Activated T-helper 17 cell treated with anti-CD3 and anti-CD28 coated beads, Interleukin-2, amount 50 U/mL, for 72 hours (primary cell): ENCODE measurements at regions not wholly inside any gene's neighbourhood (a gene's known extent, or its start where the extent isn't known, plus 50 kb on each side); places are given as distances from the start of the nearest gene placed in this dataset.

Experiments
- ATAC-seq: fragments of 150-1000 bp; cut with Tn5 transposase; replicated peaks from 2 replicates; pipeline ENCODE4 v1.10.0; 2021; ENCODE audit warnings: mild to moderate bottlenecking, moderate library complexity
- H3K27ac Mint-ChIP-seq: one replicate; pipeline ENCODE4 v1.8.0; 2022; ENCODE audit warnings: mixed read lengths
- H3K27me3 Mint-ChIP-seq: one replicate; pipeline ENCODE4 v1.8.0; 2022; ENCODE audit warnings: mixed read lengths
- H3K36me3 Mint-ChIP-seq: one replicate; pipeline ENCODE4 v1.8.0; 2022; ENCODE audit warnings: low read depth, mild to moderate bottlenecking, mixed read lengths
- H3K4me1 Mint-ChIP-seq: one replicate; pipeline ENCODE4 v1.8.0; 2022; ENCODE audit warnings: mixed read lengths
- H3K4me3 Mint-ChIP-seq: one replicate; pipeline ENCODE4 v1.8.0; 2022; ENCODE audit warnings: mild to moderate bottlenecking, mixed read lengths
- H3K9me3 Mint-ChIP-seq: one replicate; pipeline ENCODE4 v1.8.0; 2022; ENCODE audit warnings: mixed read lengths

DNA sequence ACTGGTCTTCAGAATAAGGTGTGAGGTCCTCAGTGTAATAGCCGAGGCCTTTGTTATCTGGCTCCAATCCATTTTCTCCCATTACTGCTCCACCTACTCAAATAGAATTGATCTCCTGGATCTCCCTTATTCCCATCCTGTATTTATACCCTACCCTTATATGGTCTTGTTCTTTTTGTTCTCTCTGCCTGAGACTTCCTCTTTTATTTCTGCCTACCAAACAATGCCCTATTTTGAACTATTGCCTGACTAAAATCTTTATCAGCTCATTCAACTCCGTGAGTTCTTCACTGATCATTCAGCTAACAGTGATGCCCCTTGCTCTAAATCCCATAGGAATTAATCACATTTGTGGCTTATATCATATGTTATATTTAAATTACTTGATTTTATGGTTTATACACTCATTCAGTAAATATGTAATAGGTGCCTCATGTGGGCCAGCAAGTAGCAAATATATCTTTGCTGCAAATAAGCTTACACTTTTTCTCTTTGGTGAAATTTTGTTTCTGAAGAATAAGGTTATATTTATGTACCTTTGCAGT is 417.5 kb upstream of the MEF2C start:
- ATAC-seq, result no peak
- Mint-ChIP-seq H3K4me1 (no peaks in the 10 kb centered on the region), H3K4me3 (no peak overlapping the region), H3K27ac (no peak overlapping the region), H3K36me3 (no peaks in the 10 kb centered on the region), H3K9me3 (peaks cover 4% of the 10 kb centered on the region), H3K27me3 (no peaks in the 10 kb centered on the region)

DNA sequence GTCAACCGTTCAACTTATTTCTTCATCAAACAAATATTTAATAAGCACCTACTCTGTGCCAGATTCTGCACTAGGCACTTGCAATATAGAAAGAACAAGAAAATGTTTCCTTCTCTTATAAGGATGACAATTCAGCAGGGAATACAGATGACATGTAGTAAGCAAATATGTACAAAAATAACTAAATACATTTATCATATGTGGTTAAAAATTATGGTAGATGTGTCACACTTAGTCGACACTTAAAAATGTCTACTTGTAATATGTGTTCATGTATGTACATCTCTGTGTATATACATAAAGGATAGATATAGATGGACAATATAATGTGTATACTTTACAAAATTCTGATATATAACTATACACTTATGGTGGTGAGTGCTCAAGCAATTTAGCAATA is 417.0 kb upstream of the MEF2C start:
- H3K27me3 Mint-ChIP-seq, result no peaks in the 10 kb centered on the region
- H3K9me3 Mint-ChIP-seq, result peaks cover 4% of the 10 kb centered on the region
- no peak for ATAC-seq
- no peaks in the 10 kb centered on the region for H3K4me1 Mint-ChIP-seq
- H3K4me3 Mint-ChIP-seq, result no peak overlapping the region
- H3K36me3 Mint-ChIP-seq, result no peaks in the 10 kb centered on the region
- no peak overlapping the region for H3K27ac Mint-ChIP-seq

DNA sequence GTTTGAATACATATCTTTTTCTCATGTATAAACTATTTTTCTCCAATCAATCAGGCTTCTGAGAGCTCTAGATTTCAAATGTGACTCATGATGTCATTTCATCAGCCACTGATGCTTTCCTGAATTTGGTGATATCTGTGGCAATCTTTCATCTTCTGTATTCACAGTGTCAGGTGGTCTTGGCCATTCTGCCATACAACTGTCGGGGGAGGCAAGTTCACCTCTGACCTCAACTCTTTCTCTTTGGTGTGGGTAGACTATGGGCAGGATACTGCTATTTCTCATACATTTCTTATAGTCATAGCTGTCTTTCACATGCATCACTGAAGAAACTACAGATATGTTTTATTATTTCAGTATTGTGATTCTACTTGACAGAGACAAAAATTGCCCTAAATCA is 414.1 kb upstream of the MEF2C start:
- Mint-ChIP-seq H3K36me3 (no peaks in the 10 kb centered on the region), H3K27ac (no peak overlapping the region), H3K4me1 (no peaks in the 10 kb centered on the region), H3K27me3 (no peaks in the 10 kb centered on the region), H3K4me3 (no peak overlapping the region), H3K9me3 (peaks cover 4% of the 10 kb centered on the region)
- no peak for ATAC-seq

DNA sequence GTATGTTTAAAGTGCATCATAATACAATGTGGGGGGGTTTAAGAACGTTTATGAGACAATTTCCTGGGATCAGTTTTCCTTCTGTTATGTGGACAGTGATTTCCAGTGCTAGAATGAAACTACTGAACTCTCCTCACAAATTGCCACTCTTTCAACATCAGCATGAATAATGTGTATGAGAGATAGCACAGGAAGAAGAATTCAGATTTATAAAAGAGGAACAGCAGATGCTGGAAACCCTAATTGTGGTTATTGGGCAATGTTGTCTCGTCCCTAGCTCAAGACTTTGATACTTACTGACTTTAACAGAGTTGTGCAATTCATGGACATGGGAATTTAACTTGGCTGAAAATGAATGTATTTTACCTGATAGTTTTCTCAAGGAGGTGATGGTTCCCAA is 410.8 kb upstream of the MEF2C start:
- H3K9me3 Mint-ChIP-seq, result peaks cover 3% of the 10 kb centered on the region
- ATAC-seq, result no peak
- no peaks in the 10 kb centered on the region for H3K36me3 Mint-ChIP-seq
- H3K4me1 Mint-ChIP-seq, result no peaks in the 10 kb centered on the region
- H3K27ac Mint-ChIP-seq, result no peak overlapping the region
- H3K27me3 Mint-ChIP-seq, result no peaks in the 10 kb centered on the region
- no peak overlapping the region for H3K4me3 Mint-ChIP-seq

DNA sequence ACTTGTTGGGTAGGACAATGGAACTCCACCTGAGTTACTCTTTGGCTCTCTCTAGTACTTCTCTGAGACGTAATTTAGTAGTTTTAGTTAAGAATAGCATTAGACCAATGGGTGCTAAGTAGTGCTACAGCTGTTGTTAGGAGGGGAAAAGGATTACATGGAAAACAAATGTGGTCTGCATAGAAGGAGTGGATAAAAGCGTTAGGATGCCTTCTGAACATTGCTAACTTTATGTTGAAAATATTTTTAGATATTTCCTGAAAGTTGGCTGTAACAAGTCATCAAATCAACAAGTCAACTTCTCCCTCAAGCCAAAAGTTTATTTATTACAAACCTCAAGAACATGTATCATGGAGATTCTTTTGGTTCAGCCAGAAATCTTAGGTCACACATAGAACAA is 409.5 kb upstream of the MEF2C start:
- H3K4me1 Mint-ChIP-seq, result no peaks in the 10 kb centered on the region
- H3K4me3 Mint-ChIP-seq, result no peak overlapping the region
- H3K27ac Mint-ChIP-seq, result no peak overlapping the region
- no peak for ATAC-seq
- H3K36me3 Mint-ChIP-seq, result no peaks in the 10 kb centered on the region
- peaks cover 3% of the 10 kb centered on the region for H3K9me3 Mint-ChIP-seq
- no peaks in the 10 kb centered on the region for H3K27me3 Mint-ChIP-seq

DNA sequence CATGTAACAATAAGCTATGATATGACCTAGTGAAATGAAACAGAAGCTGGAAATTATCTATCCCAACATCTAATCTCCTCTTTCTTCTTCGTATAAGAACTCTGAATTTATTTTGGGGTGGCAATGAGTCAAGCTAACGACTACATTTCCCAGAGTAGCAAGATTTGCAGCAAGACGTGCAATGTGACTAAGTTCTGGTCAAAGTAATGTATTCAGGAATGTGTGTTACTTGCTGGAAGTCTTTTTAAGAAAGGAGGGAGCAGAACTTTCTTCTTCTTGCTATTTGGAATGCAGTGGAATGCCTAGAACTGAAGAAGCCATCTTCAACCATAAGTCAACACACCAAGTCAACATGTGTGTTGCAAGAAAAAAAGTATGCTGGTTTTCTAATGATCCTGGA is 406.6 kb upstream of the MEF2C start:
- H3K4me3 Mint-ChIP-seq, result no peak overlapping the region
- no peaks in the 10 kb centered on the region for H3K36me3 Mint-ChIP-seq
- H3K9me3 Mint-ChIP-seq, result peaks cover 3% of the 10 kb centered on the region
- no peak for ATAC-seq
- H3K27me3 Mint-ChIP-seq, result no peaks in the 10 kb centered on the region
- H3K27ac Mint-ChIP-seq, result no peak overlapping the region
- H3K4me1 Mint-ChIP-seq, result no peaks in the 10 kb centered on the region

DNA sequence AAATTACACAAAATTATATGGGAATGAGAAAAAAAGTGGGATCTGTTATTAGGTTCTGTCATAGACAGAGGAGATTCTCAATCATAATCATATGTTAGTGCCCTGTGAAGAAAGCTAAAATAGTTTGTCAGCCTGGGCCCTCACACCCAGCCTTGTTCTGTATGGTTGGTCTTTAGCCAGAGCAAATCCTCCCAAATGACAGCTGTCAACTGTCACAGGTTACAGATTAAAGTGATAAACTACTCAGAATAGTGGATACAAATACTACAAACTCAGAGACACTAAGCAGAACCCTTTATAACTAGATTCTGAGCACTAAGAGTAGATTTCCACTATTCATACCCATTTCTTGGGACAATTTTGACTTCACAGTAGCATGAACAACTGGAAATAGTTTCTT is 405.0 kb upstream of the MEF2C start:
- peaks cover 3% of the 10 kb centered on the region for H3K9me3 Mint-ChIP-seq
- ATAC-seq, result no peak
- no peaks in the 10 kb centered on the region for H3K36me3 Mint-ChIP-seq
- no peaks in the 10 kb centered on the region for H3K27me3 Mint-ChIP-seq
- no peak overlapping the region for H3K4me3 Mint-ChIP-seq
- no peaks in the 10 kb centered on the region for H3K4me1 Mint-ChIP-seq
- H3K27ac Mint-ChIP-seq, result no peak overlapping the region

DNA sequence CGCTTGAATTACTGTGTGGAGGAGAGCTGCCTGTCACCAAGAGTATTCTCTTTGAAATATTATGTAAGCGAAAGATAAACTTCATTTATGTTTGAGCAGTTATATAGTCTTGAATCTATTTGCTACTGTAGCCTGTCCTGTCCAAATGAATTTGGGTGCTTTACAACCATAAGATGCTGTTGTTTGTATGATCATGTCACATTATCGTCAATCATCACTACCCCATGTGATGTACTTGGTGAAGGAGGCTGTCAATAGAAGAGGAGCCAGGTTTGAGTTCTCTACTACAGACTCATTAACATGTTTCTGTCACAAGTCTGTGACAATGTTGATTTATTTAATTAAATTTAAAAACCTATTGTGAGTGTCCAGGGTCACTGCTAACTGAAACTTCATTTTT is 403.3 kb upstream of the MEF2C start:
- no peaks in the 10 kb centered on the region for H3K4me1 Mint-ChIP-seq
- no peaks in the 10 kb centered on the region for H3K27me3 Mint-ChIP-seq
- H3K9me3 Mint-ChIP-seq, result peaks cover 3% of the 10 kb centered on the region
- H3K4me3 Mint-ChIP-seq, result no peak overlapping the region
- no peak overlapping the region for H3K27ac Mint-ChIP-seq
- ATAC-seq, result no peak
- H3K36me3 Mint-ChIP-seq, result no peaks in the 10 kb centered on the region

DNA sequence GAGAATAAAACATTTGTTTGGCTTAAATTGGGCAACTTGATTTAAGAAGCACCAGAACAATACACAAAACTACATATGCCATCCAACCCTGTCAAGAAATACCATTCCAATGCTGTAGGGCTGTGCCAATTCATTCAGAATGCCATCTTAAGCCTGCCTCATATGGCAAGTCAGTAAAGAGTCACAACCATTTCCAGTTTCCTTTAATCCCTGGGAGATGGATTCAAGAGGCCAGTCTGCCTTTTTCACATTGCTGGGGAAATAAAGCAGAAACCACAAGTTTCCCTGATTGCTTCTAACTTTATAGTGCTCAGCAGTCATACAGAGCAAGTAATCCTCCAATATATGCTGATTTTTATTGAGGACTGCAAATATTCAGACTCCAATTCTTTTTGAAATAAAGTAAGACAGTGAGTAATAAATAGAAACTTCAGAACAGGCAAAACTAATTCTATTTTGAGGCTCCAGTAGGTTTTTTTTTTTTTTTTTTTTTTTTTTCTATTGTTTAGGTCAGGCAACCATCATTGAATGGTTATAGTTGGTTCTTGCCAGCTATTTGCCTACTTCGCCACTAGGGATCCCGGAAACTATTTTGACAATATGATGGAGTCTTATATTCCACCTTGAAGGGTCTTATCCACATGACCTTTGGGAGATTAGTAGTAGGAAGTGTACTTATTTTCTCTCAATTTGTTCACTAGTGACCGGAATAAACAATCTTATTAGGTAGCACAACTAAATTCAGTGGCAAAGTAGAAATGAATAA is 400.9 kb upstream of the MEF2C start:
- ATAC-seq, result no peak
- no peaks in the 10 kb centered on the region for H3K4me1 Mint-ChIP-seq
- no peaks in the 10 kb centered on the region for H3K27me3 Mint-ChIP-seq
- H3K9me3 Mint-ChIP-seq, result no peaks in the 10 kb centered on the region
- no peak overlapping the region for H3K4me3 Mint-ChIP-seq
- no peak overlapping the region for H3K27ac Mint-ChIP-seq
- H3K36me3 Mint-ChIP-seq, result no peaks in the 10 kb centered on the region

DNA sequence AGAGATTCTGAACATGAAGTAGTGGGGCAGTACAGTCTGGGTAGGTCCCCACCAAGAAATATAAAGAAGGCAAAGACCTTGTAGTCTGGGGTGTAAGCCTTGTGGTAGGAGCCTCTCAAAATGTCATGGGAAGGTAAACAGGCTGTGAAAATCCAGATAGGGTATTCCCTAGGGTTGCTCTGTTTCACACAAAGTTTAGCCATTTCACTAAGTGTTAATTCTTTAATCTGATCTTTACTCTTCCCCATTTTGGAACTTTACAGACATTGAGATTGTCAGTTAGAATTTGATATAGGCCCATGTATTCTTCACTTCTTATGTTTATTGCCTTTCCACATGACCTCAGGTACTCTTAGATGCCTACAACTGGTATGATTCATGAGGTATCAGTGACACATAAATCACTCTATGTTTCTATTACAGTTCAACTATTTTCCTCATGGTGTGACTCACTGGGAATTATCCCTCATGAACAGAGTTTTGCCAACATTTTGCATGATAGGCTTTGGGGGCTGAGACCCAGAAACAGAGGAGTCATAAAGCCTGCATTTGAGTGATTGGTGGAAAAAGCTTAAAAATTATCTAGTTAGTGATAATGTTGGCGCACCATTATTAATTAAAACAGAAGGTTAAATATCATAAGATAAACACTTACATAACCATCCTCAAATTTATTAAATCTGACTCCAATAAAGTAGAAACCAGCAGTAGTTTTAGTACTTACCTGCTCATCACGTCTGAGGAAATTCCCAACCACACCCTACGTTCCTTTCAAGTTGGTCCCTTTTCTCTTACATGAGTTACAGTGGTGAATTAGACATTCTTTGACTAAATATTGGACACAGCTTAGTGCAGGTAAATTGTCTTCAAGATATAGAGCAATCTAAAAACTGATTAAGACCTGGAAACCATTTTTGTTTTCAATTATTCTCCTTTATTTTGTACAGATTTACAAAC is 399.8 kb upstream of the MEF2C start:
- H3K4me1 Mint-ChIP-seq, result no peaks in the 10 kb centered on the region

DNA sequence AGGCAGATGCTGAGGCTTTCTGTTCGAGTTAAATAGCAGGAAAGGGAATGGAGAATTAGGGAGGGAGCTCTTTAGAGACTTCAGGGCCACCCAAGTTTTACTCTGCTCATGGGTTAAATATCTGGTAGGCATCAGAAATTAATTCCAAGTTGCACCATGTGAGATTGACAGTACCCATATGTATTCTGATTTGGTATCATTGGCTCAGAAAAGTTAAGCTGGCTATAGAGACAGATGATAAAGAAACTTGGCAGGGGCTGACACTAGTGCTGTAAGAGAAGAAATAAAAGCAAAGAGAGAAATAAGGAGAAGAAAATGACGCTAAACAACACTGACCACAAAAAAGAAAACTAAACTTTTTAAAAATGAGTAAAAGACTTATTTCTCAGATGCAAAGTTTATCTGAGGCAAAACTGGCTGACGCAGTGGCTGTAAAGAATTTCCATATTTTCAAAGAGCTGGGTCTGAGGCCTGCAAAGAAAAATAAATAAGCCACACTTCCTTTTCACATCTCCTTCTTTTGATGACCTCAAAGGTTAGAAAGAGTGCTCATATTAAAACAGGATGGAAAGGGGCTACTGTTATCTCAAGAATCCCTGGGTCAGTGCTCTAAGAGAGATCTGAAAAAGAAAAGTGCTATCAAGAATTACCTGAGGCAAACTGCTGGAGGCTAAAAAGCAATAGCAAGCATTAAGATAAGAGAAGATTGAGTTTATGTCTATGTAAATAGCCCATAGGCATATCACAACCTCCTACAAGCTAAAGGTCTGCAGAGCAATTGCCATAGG is 399.0 kb upstream of the MEF2C start:
- ATAC-seq, result no peak
- Mint-ChIP-seq H3K9me3 (no peaks in the 10 kb centered on the region), H3K27ac (no peak overlapping the region), H3K36me3 (no peaks in the 10 kb centered on the region), H3K27me3 (no peaks in the 10 kb centered on the region), H3K4me1 (no peaks in the 10 kb centered on the region), H3K4me3 (no peak overlapping the region)

More for the DNA sequence above, 399.8 kb upstream of the MEF2C start:
- Mint-ChIP-seq H3K9me3 (no peaks in the 10 kb centered on the region), H3K4me3 (no peak overlapping the region), H3K36me3 (no peaks in the 10 kb centered on the region), H3K27ac (no peak overlapping the region), H3K27me3 (no peaks in the 10 kb centered on the region)
- ATAC-seq, result no peak

DNA sequence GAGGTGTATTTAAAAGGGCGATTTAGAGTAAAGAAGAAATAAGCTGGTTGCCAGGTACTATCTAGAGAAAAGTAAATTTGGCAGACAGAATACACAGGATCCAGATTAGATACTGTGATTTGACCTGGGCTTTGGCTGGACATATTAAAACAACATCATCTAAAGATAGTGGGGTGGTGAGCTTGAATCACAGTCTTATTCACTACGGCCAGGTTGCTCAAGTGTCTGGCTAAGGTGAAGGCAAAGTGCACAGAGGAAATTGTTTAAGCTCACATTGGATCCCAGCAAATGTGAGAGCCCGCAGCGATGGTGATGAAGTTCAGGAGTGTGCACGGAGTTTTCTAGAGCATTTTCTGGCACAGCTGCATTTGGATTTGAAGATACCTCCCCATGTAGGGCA is 398.2 kb upstream of the MEF2C start:
- Mint-ChIP-seq H3K4me1 (no peaks in the 10 kb centered on the region), H3K27me3 (no peaks in the 10 kb centered on the region), H3K4me3 (no peak overlapping the region), H3K27ac (no peak overlapping the region), H3K36me3 (no peaks in the 10 kb centered on the region), H3K9me3 (peaks cover 4% of the 10 kb centered on the region)
- no peak for ATAC-seq

DNA sequence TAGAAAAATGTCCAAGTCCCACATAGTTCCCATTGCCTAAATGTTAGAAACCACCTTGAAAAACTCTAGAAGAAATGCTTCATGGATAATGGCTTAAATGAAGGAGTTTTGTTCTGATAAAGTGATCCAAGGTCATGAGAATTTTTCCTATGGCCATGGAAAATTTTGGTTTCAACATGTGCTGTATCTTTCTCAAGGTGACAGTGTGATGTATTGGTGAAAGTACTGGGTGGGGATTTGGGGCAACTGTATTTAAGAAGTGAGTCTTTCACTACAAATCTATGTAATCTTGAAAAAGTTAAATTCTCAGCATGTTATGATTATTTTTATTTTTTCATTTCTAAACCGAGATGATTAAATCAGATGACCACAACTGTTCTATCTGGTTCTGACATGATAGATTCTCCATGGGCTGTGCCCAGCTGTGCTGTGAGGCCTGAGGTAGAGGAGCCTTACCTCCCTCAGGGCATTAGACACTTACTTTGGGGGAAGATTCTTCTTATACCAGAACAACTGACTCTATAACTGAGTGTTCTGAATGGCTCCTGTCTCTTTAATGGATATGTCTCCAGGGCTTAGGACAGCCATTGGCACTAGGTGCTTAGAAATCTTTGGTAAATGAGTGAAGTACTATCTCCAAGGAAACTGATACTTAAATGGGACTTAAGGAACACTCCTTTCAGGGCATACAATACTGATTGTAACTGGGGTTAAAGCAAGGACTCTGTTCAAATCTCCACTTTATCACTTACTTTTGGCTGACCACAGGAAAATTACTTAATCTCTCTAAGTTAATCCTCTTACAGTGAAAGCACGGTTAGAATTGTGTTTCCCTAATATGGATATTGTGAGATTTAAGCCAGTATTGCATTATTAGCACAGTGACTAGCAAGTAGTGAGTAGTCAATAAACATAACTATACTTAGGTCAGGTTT is 397.4 kb upstream of the MEF2C start:
- H3K4me3 Mint-ChIP-seq, result no peak overlapping the region
- no peak for ATAC-seq
- H3K4me1 Mint-ChIP-seq, result no peaks in the 10 kb centered on the region
- H3K27me3 Mint-ChIP-seq, result no peaks in the 10 kb centered on the region
- H3K27ac Mint-ChIP-seq, result no peak overlapping the region
- H3K9me3 Mint-ChIP-seq, result peaks cover 5% of the 10 kb centered on the region
- no peaks in the 10 kb centered on the region for H3K36me3 Mint-ChIP-seq
